Hepatocyte (in vitro differentiated cells): ENCODE measurements at regions not wholly inside any gene's neighbourhood (a gene's known extent, or its start where the extent isn't known, plus 50 kb on each side); places are given as distances from the start of the nearest gene placed in this dataset.

ENCODE experiments used
- CTCF ChIP-seq: fragments of 200-600 bp; sonication (generic); IDR thresholded peaks from 2 replicates; pipeline ENCODE4 v1.5.1; 2016; ENCODE audit warnings: antibody characterized with exemption, mild to moderate bottlenecking; ENCODE audit not compliant: poor library complexity
- EZH2 ChIP-seq: fragments of 200-600 bp; sonication (generic); IDR thresholded peaks from 2 replicates; pipeline ENCODE4 v1.6.1; 2016; ENCODE audit warnings: antibody characterized with exemption, mild to moderate bottlenecking, borderline replicate concordance
- EZH2phosphoT487 ChIP-seq: fragments of 200-600 bp; sonication (generic); IDR thresholded peaks from one replicate; pipeline ENCODE4 v1.6.1; 2018; ENCODE audit warnings: antibody characterized with exemption, mild to moderate bottlenecking, low read depth, moderate library complexity; ENCODE audit not compliant: unreplicated experiment, severe bottlenecking

DNA sequence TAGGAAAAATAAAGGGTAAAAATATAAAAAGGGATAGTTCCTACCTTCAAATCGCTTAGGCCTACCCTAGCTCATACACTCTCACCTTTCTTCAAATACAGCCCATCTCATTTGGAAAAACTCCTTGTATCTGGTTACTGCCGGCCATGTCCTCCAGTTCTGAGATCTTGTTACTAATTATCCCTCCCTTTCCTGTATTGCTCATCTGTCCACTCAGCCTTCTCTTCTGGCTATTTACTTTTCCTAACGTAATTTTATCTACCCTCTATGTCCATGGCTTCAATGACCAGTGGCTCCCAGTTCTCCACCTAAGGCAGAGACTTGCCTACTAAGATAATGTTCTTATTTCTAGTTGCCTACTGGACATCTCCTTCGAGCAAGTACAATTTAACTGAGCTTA, 342.9 kb upstream of the ACVR2A start:
- TF ChIP-seq CTCF: no peak
- no peak for TF ChIP-seq EZH2
- no peak for TF ChIP-seq EZH2phosphoT487
